GM21381 (cell line): ENCODE measurements at regions not wholly inside any gene's neighbourhood (a gene's known extent, or its start where the extent isn't known, plus 50 kb on each side); places are given as distances from the start of the nearest gene placed in this dataset.

ENCODE experiments used
- ATAC-seq: cut with Tn5 transposase; IDR thresholded peaks from one replicate; pipeline ENCODE4 v1.9.1; 2021; ENCODE audit warnings: mild to moderate bottlenecking, moderate library complexity; ENCODE audit not compliant: unreplicated experiment

DNA sequence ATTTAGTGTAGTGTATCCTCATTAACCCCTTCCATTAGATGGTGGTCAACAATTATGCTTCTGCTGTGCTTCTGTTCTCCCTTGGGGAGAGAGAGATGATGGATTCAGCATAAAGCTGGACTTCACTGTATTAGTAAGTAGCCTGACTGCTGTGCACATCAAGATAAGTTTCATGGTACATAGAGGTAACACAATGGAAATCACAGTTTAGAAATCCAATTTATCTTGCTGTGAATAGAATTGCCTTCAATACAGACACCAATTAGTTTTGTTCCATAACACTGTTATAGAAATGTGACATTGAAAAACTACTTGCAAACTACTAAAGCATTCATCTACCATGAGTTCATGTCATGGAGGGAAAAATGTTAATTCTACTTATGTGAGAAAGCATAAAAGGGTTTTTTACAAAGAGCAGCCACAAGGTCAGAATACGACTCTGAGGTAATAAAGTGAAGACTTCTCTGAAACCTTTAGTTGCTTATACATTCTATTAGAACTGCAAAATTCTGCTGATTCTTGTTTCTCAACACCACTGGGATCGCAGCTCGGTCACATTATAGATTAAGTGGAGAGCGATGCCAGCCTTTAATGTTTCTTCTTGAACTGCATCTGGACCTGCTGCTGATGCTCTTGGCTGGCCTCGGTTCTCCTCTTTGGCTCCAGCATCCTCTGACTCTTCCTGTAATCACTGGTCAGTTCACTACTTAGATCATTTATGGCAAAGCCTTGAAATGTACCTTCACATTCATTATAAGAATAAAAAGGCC is 190.8 kb downstream of the ATP23 start:
- no peak for ATAC-seq

DNA sequence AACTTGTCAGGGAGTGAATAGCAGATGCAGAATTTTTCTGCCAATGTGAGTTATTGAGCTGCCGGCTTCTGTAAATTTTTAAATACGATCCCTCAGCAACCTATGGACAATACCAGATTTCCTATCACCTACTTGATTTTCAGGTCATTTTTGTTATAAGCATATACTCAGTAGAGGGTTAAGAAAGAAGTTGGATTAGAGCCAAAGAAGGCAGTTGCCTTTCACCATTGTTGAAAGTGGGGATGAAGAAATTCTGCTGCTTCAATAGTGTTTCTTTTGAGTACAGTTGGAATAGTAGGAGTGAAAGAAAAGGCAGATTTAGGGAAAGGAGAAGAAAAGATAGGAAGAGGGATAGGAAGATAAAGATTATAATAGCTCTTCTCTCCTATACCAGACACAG is 197.1 kb downstream of the ATP23 start:
- no peak for ATAC-seq

GRCh38 chr12:58139894-58140293 is 198.5 kb downstream of the ATP23 start:
- ATAC-seq: no peak

- no peak for ATAC-seq
Observed at GRCh38 chr12:58140395-58140794, 199.0 kb downstream of the ATP23 start.

DNA sequence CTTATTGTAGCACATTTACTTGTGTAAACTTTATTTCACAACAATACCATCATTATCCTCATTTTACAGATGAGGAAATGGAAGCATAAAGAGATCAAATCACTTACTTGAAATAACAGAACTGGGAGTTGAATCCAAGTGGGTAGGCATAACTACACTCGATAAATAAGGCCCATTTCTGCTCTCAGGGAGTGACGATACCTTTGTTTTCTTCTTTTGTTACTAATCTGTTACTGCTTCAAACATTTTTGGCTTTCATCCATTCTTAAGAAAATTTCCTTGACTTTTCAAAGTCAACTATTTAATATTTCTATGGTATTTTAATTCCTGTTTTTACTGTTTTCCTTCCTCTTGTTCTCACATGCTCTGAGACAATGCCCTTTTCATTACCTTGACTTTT is 201.6 kb downstream of the ATP23 start:
- no peak for ATAC-seq

- ATAC-seq: no peak
Observed at GRCh38 chr12:58143498-58143995, 202.2 kb downstream of the ATP23 start.

- no peak for ATAC-seq
Observed at GRCh38 chr12:58148405-58148804, 207.0 kb downstream of the ATP23 start.

DNA sequence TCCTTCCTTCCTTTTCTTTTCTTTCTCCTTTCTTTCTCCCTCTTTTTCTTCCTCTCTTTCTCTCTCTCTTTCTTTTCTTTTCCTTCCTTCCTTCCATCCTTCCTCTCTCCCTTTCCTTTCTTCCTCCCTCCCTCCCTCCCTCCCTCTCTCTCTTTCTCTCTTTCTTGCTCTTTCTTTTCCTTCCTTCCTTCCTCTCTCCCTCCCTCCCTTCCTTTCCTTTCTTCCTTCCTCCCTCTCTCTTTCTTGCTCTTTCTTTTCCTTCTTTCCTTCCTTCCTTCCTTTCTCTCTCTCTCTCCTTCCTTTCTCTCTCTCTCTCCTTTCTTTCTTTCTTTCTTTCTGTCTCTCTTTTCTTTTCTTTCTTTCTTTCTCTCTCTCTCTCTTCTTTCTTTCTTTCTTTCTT is 207.6 kb downstream of the ATP23 start:
- ATAC-seq: no peak

DNA sequence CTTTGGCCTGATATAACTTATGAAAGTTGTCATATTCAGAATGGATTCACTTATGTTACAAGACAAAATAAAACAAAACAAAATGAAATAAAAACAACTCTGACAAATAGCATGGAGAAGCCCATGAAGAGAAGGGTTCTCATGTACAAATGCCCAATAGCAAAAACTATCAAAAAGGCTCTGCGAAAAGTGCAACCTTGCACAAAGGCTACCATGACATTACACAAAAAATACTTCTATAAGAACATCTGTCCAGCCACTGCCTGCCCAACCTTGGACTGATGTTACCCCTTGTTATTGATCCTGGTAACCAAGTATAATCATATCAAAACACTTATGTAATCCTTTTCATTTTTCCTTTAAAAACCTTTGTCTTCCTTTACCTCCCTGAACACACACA is 213.0 kb downstream of the ATP23 start:
- no peak for ATAC-seq

DNA sequence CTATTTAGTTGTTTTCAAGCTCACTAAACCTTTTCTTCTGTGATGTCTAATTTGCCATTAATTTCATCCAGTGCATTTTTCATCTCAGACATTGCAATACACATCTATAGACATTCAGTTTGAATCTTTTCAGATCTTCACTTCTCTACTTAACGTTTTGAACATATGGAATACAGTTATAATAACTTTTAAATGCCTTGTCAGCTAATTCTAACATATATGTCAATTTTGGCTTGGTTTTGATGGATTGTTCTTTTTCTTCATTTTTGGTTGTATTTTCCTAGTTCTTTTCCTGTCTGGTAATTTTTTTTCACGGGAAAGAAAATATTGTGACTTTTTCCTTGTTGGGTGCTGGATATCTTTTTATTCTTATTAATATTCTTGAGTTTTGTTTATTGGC is 215.3 kb downstream of the ATP23 start:
- ATAC-seq: no peak

GRCh38 chr12:58159941-58160340 is 218.6 kb downstream of the ATP23 start:
- ATAC-seq: no peak

GRCh38 chr12:58161773-58162172 is 220.4 kb downstream of the ATP23 start:
- no peak for ATAC-seq

GRCh38 chr12:58163021-58163420 is 221.7 kb downstream of the ATP23 start:
- no peak for ATAC-seq

GRCh38 chr12:58166643-58167042 is 225.3 kb downstream of the ATP23 start:
- no peak for ATAC-seq

DNA sequence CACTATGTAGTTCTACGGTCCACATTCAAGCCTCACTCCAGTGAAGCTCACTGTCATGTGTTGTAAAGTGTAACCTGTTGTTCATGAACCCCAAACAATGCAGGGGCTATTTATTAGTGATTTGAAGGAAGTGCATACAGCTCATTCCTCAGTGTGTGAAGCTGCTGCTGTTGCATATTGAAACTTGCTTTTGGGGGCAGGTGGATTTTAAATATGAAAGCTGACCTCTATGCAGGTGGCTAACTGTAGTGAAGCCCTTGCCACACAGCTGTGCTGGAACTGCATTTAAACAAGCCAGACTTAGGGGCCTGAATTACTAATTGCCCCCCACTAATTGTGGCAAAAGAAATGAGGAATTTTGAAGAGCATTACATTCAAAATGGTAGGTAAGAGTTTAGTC is 226.3 kb downstream of the ATP23 start:
- no peak for ATAC-seq

DNA sequence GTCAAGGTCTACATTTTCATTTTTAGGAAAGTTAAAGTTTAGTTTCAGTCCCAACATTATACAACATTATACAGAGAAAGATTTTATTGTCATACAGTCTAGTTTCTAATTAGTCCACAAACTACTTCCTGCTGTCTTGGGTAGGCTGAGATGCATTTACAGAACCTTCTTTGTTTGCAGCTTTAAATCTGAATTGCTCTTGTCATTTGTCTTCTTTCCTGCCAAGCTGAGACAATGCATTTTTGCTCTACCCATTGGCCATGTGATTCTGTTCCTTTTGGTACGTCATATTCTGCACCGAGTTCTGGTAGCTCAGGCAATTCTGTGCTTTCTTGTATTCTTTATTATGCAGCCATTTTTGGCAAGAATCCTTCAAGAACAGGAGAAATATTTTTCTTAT is 228.5 kb downstream of the ATP23 start:
- no peak for ATAC-seq

DNA sequence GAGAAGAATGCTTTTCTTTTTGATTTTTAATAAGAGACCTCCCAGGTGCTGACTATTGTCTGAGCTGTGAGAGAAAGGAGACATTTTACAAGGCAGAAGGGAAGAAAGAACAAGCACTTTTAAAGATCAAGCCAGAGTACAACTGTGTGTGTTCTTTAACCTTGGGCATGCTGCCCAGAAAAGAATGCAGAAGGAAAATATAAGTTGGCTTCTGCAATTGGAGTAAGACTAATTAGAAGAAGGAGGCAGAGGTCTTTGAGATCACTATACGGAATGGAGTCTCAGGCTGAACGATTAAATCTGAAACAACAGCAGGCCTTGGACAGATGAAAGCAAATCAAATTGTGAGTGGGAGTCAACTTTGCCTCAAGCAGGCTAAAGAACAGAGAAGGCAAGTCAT is 230.5 kb downstream of the ATP23 start:
- no peak for ATAC-seq

DNA sequence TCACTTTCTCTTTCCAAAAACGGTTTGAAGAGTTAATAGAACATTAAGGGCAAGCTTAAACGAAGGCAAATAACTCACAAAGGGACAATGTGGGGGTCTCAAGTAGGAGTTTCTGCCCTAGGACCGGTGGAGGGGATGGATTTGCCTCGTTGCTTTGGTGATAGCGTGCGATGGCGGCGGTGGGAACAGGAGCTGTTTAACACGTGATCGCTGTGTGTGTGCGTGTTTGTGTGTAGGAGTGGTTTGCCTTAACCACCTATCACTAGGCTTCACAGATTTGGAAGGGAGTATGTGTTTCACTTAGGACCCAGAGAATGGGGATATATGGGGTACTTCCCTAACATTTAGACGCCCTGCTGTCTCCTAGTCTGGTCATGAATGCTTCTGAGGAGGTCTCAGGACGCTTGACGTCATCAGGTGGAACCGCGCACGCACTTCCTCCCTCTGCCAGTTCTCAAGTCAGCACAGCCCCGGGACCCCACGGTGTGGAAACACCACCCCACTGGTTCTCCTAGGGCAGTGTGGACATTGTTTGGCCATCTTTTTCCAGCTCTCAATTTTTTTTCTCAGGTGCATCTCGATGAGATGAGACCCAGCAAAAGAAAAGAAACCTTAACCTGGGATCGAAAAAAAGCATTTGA is 231.2 kb downstream of the ATP23 start:
- ATAC-seq: no peak

GRCh38 chr12:58174316-58174715 is 232.9 kb downstream of the ATP23 start:
- ATAC-seq: no peak

DNA sequence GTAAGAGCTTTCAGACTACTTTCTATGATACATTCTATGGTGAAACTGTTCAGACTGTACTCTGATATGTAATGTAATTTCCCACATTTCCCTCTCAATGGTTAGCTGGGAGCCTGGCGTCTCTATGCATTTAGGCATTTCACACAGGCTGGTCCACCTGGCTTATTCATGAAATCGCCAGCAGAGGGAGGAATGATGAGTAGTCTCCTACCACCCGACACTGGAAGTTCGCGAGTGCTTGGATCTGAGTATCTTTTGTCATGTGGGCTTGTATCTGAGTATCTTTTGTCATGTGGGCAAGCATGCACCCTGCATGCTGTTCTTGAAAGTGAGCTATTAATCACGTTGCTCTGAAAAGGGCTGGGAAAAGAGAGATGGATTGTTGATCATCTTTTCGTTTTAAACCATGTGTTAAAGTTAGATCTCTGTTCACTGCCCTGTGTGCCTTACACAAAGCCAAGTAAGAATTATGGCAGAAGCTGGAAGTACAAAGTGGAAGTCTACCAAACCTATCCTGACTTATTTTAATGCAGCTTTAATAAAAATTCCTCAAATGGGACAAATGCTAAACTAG is 235.0 kb downstream of the ATP23 start:
- ATAC-seq: no peak

GRCh38 chr12:58177366-58177765 is 236.0 kb downstream of the ATP23 start:
- no peak for ATAC-seq

DNA sequence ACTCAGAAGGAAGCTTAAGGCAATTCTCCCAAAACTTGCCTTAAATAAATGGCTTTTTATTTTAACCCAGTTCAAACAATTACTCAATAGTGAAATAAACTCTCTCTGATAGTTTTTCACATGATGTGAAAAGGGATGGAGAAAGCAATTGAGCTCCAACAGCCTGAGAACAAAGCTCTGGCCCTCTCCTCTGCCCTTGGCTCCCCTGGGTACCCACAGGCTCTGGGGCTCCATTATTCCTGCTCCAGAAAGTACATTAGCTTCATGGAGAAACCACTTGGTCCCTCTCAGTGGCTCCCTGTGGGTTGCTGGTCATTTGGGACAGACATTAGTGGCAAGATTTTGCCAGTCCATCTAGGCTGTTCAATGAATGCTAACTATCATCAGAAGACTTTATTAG is 242.8 kb downstream of the ATP23 start:
- no peak for ATAC-seq
